ENCODE measurements at regions not wholly inside any gene's neighbourhood (a gene's known extent, or its start where the extent isn't known, plus 50 kb on each side); places are given as distances from the start of the nearest gene placed in this dataset.

DNA sequence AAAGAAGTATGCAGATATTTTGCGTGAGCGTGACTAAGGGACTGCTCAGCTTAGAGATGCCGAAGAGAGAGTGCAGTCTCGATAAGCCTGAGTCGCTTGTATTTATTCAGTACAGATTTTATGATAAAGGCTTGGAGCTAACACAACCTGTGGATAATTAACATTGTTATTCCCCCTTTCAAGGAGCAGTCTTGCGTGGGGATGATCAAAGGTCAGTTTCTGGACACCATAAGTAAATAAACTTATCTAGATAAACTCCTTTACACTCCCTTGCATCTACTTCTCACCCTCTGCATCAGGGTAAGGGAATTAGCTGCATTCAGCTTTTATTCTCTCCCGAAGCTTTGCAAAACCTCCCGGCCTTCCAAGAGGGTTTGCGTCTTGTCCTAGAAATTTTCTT, 357.8 kb upstream of the ST8SIA4 start:
- FAIRE-seq: no peak
- ChIA-PET POLR2A (no interaction called here), CTCF (ENCODE audit: low intra/inter-chr PET ratio) (no interaction called here)
- Histone ChIP-seq H3K9ac (ENCODE audit: insufficient read depth in 1 of 2, low read depth in 2 of 2, low read length in 2 of 2) (no peak overlapping the region), H3K9me1 (ENCODE audit: control insufficient read depth, insufficient read depth, low read length) (no peaks in the 10 kb centered on the region), H3K9me3 (replicated peaks; ENCODE audit: control insufficient read depth, insufficient read depth, low read depth, low read length) (no peaks in the 10 kb centered on the region), H2AFZ (ENCODE audit: low read depth, low read length) (no peak overlapping the region), H4K20me1 (replicated peaks; ENCODE audit: control insufficient read depth, insufficient read depth, low read length) (no peaks in the 10 kb centered on the region), H3K4me1 (replicated peaks in 1 of 2; ENCODE audit: control insufficient read depth in 2 of 2, insufficient read depth in 2 of 2, low read length in 2 of 2) (no peaks in the 10 kb centered on the region), H3K79me2 (ENCODE audit: control insufficient read depth, insufficient read depth, low read length) (no peaks in the 10 kb centered on the region), H3K36me3 (ENCODE audit: control insufficient read depth, insufficient read depth, low read length) (no peaks in the 10 kb centered on the region), H3K4me2 (ENCODE audit: insufficient read depth, low read length) (no peak overlapping the region), H3K27ac (ENCODE audit: extremely low read depth, low read depth, low read length) (no peak overlapping the region), H3K27me3 (ENCODE audit: control insufficient read depth in 2 of 2, insufficient read depth in 2 of 2, low read length in 2 of 2) (no peaks in the 10 kb centered on the region), H3K4me3 (no peak overlapping the region)
- intact Hi-C loops (cut with micrococcal nuclease): no loop called here
- WGBS (ENCODE audit: insufficient coverage, low coverage, missing lambda C conversion rate): 1% methylated on average over 9 of the region's 9 CpGs
- no peak for DNase-seq (ENCODE audit: extremely low read depth in 1 of 4, low spot score in 3 of 4)
- in situ Hi-C loops (cut with MboI): no loop called here
- no TSS peak for BruUV-seq (replicated peaks)
- no peak for ATAC-seq
- no peak for TF ChIP-seq ZBTB17 (CRISPR knock-in tag; IDR thresholded peaks at IDR 0.05)
- TF ChIP-seq NFIX (CRISPR knock-in tag; IDR thresholded peaks at IDR 0.05; ENCODE audit: low read depth): no peak

- BruUV-seq (replicated peaks): no TSS peak
- no peak for ATAC-seq
- CTCF ChIA-PET (ENCODE audit: low intra/inter-chr PET ratio): no interaction called here
- no peak for TF ChIP-seq ZBTB5 (IDR thresholded peaks at IDR 0.05)
- no peak for TF ChIP-seq TAF9B (IDR thresholded peaks at IDR 0.05; ENCODE audit: partially characterized antibody)
- no peak for TF ChIP-seq BHLHE40 (IDR thresholded peaks at IDR 0.05; ENCODE audit: low read length)
- TF ChIP-seq ZZZ3 (IDR thresholded peaks at IDR 0.05): no peak
- TF ChIP-seq COPS2 (conservative IDR thresholded peaks at IDR 0.05): no peak
- TF ChIP-seq CAMTA2 (CRISPR knock-in tag; conservative IDR thresholded peaks at IDR 0.05): no peak
- TF ChIP-seq SAFB2 (IDR thresholded peaks at IDR 0.05; ENCODE audit: borderline replicate concordance, low read depth, low read length, severe bottlenecking): no peak
- TF ChIP-seq PRMT5 (CRISPR knock-in tag; IDR thresholded peaks at IDR 0.05): no peak
- no peak for TF ChIP-seq FOXA1 (IDR thresholded peaks at IDR 0.05; ENCODE audit: borderline replicate concordance)
- no peak for TF ChIP-seq MCM7 (IDR thresholded peaks at IDR 0.05)
- no peak for TF ChIP-seq TEAD1 (CRISPR knock-in tag; IDR thresholded peaks at IDR 0.05)
These were observed 350.0 kb upstream of the ST8SIA4 start for GRCh38 chr5:101253096-101253495.

More at GRCh38 chr5:101253096-101253495, 350.0 kb upstream of the ST8SIA4 start:
- no peaks in the 10 kb centered on the region for H3K27me3 ChIP-seq (ENCODE audit: control insufficient read depth in 2 of 2, insufficient read depth in 2 of 2, low read length in 2 of 2)
- intact Hi-C loops (cut with micrococcal nuclease) (no loop called here), in situ Hi-C loops (cut with MboI) (no loop called here)
- H3K9me3 ChIP-seq (replicated peaks; ENCODE audit: control insufficient read depth, insufficient read depth, low read depth, low read length): no peaks in the 10 kb centered on the region
- no peak for DNase-seq (ENCODE audit: extremely low read depth in 1 of 4, low spot score in 3 of 4)
- no peak for FAIRE-seq
- 3% methylated on average over 4 of the region's 4 CpGs for WGBS (ENCODE audit: insufficient coverage, low coverage, missing lambda C conversion rate)
- H3K9ac ChIP-seq (ENCODE audit: insufficient read depth in 1 of 2, low read depth in 2 of 2, low read length in 2 of 2): no peak overlapping the region
- H3K4me2 ChIP-seq (ENCODE audit: insufficient read depth, low read length): no peak overlapping the region
- no peaks in the 10 kb centered on the region for H3K4me1 ChIP-seq (replicated peaks in 1 of 2; ENCODE audit: control insufficient read depth in 2 of 2, insufficient read depth in 2 of 2, low read length in 2 of 2)
- no peak overlapping the region for H2AFZ ChIP-seq (ENCODE audit: low read depth, low read length)
- H4K20me1 ChIP-seq (replicated peaks; ENCODE audit: control insufficient read depth, insufficient read depth, low read length): no peaks in the 10 kb centered on the region
- POLR2A ChIA-PET: no interaction called here
- no peaks in the 10 kb centered on the region for H3K9me1 ChIP-seq (ENCODE audit: control insufficient read depth, insufficient read depth, low read length)
- H3K27ac ChIP-seq (ENCODE audit: extremely low read depth, low read depth, low read length): no peak overlapping the region
- no peaks in the 10 kb centered on the region for H3K79me2 ChIP-seq (ENCODE audit: control insufficient read depth, insufficient read depth, low read length)
- no peak overlapping the region for H3K4me3 ChIP-seq
- no peaks in the 10 kb centered on the region for H3K36me3 ChIP-seq (ENCODE audit: control insufficient read depth, insufficient read depth, low read length)

Measured in K562 (cell line).